ENCODE measurements at regions not wholly inside any gene's neighbourhood (a gene's known extent, or its start where the extent isn't known, plus 50 kb on each side); places are given as distances from the start of the nearest gene placed in this dataset.
"Not testable (repeated sequence)": the region's sequence is repeated elsewhere in the genome, so short reads cannot be mapped to it uniquely, and the experiment has no call there.

GRCh38 chrX:150094375-150094774, 156.1 kb upstream of the EOLA2 start:
- no peak overlapping the region for H3K4me3 ChIP-seq (ENCODE audit: low read length)
- DNase-seq (ENCODE audit: low read depth, low spot score) = no peak

- no peak for DNase-seq (ENCODE audit: low read depth, low spot score)
- no peak overlapping the region for H3K4me3 ChIP-seq (ENCODE audit: low read length)
Observed at GRCh38 chrX:150094996-150095395, 156.7 kb upstream of the EOLA2 start.

GRCh38 chrX:150099316-150099715, 161.0 kb upstream of the EOLA2 start:
- H3K4me3 ChIP-seq (ENCODE audit: low read length) = no peak overlapping the region
- DNase-seq (ENCODE audit: low read depth, low spot score) = no peak

- no peak for DNase-seq (ENCODE audit: low read depth, low spot score)
Observed at GRCh38 chrX:150100261-150100660, 162.0 kb upstream of the EOLA2 start.

GRCh38 chrX:150118476-150118875, 180.2 kb upstream of the EOLA2 start:
- no peak overlapping the region for H3K4me3 ChIP-seq (ENCODE audit: low read length)
- DNase-seq (ENCODE audit: low read depth, low spot score) = no peak

More at GRCh38 chrX:150100261-150100660, 162.0 kb upstream of the EOLA2 start:
- H3K4me3 ChIP-seq (ENCODE audit: low read length) = no peak overlapping the region

GRCh38 chrX:150119323-150119722, 181.0 kb upstream of the EOLA2 start:
- no peak overlapping the region for H3K4me3 ChIP-seq (ENCODE audit: low read length)
- no peak for DNase-seq (ENCODE audit: low read depth, low spot score)

GRCh38 chrX:150125045-150125444, 186.8 kb upstream of the EOLA2 start:
- H3K4me3 ChIP-seq (ENCODE audit: low read length); DNase-seq (ENCODE audit: low read depth, low spot score): not testable (repeated sequence)

GRCh38 chrX:150127216-150127615, 188.9 kb upstream of the EOLA2 start:
- no peak for DNase-seq (ENCODE audit: low read depth, low spot score)
- H3K4me3 ChIP-seq (ENCODE audit: low read length) = no peak overlapping the region

- no peak for DNase-seq (ENCODE audit: low read depth, low spot score)
- H3K4me3 ChIP-seq (ENCODE audit: low read length) = no peak overlapping the region
Observed at GRCh38 chrX:150143721-150144440, 205.6 kb upstream of the EOLA2 start.

- H3K4me3 ChIP-seq (ENCODE audit: low read length) = no peak overlapping the region
- DNase-seq (ENCODE audit: low read depth, low spot score) = no peak
Observed at GRCh38 chrX:150146271-150146896, 208.1 kb upstream of the EOLA2 start.

- no peak overlapping the region for H3K4me3 ChIP-seq (ENCODE audit: low read length)
- no peak for DNase-seq (ENCODE audit: low read depth, low spot score)
Observed at GRCh38 chrX:150148749-150149672, 210.7 kb upstream of the EOLA2 start.

GRCh38 chrX:150150076-150150779, 211.9 kb upstream of the EOLA2 start:
- no peak overlapping the region for H3K4me3 ChIP-seq (ENCODE audit: low read length)
- no peak for DNase-seq (ENCODE audit: low read depth, low spot score)

- no peak overlapping the region for H3K4me3 ChIP-seq (ENCODE audit: low read length)
- DNase-seq (ENCODE audit: low read depth, low spot score) = no peak
Observed at GRCh38 chrX:150150780-150151125, 212.4 kb upstream of the MAMLD1 start.

GRCh38 chrX:150152036-150152435, 211.1 kb upstream of the MAMLD1 start:
- no peak overlapping the region for H3K4me3 ChIP-seq (ENCODE audit: low read length)

GRCh38 chrX:150152546-150152945, 210.6 kb upstream of the MAMLD1 start:
- DNase-seq (ENCODE audit: low read depth, low spot score) = no peak
- H3K4me3 ChIP-seq (ENCODE audit: low read length) = no peak overlapping the region

More at GRCh38 chrX:150152036-150152435, 211.1 kb upstream of the MAMLD1 start:
- no peak for DNase-seq (ENCODE audit: low read depth, low spot score)

GRCh38 chrX:150155436-150156035, 207.6 kb upstream of the MAMLD1 start:
- H3K4me3 ChIP-seq (ENCODE audit: low read length) = no peak overlapping the region
- no peak for DNase-seq (ENCODE audit: low read depth, low spot score)

GRCh38 chrX:150156615-150157014, 206.5 kb upstream of the MAMLD1 start:
- DNase-seq (ENCODE audit: low read depth, low spot score) = no peak
- H3K4me3 ChIP-seq (ENCODE audit: low read length) = no peak overlapping the region

GRCh38 chrX:150157291-150157690, 205.8 kb upstream of the MAMLD1 start:
- DNase-seq (ENCODE audit: low read depth, low spot score) = no peak
- H3K4me3 ChIP-seq (ENCODE audit: low read length) = no peak overlapping the region
